ENCODE measurements at regions not wholly inside any gene's neighbourhood (a gene's known extent, or its start where the extent isn't known, plus 50 kb on each side); places are given as distances from the start of the nearest gene placed in this dataset.

DNA sequence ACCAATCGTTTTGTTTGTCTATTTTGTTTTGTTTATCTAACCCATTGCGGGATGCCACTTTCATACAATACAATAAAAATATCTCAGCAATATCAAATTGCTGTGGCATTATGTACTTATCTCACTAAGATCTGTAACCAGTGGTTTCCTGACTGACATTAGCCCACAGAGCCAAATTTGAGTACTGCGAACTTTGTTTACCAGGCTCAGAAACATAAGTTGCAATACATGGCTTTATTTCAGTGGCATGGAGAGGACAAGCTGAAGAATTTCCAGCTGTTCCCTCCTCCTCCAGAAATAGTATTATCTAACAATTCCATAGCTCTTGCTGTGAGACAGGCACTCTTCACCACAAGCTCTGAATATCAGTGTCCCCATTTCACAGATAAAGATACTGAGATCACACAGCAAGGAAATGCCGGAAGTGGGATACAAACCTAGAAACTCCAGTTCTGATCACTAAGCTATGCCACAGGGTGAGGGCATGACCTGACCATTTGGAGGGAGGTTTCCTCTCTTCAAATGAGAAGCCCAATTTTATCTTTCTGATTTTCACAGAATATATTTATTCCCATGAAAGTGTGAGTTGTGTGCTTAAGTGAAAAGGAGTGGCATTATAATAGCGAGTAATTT lies 469.9 kb upstream of the CBLB start:
- TF ChIP-seq POLR2A (IDR thresholded peaks at IDR 0.05) = no peak
- TF ChIP-seq EP300 (IDR thresholded peaks at IDR 0.05) = no peak
- TF ChIP-seq, protein P1, sequence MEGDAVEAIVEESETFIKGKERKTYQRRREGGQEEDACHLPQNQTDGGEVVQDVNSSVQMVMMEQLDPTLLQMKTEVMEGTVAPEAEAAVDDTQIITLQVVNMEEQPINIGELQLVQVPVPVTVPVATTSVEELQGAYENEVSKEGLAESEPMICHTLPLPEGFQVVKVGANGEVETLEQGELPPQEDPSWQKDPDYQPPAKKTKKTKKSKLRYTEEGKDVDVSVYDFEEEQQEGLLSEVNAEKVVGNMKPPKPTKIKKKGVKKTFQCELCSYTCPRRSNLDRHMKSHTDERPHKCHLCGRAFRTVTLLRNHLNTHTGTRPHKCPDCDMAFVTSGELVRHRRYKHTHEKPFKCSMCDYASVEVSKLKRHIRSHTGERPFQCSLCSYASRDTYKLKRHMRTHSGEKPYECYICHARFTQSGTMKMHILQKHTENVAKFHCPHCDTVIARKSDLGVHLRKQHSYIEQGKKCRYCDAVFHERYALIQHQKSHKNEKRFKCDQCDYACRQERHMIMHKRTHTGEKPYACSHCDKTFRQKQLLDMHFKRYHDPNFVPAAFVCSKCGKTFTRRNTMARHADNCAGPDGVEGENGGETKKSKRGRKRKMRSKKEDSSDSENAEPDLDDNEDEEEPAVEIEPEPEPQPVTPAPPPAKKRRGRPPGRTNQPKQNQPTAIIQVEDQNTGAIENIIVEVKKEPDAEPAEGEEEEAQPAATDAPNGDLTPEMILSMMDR (IDR thresholded peaks at IDR 0.05) = no peak
- no peak for TF ChIP-seq POLR2AphosphoS5 (IDR thresholded peaks at IDR 0.05)

Data from upper lobe of left lung (tissue), 4 donors.